GM10266 (cell line): ENCODE measurements at regions not wholly inside any gene's neighbourhood (a gene's known extent, or its start where the extent isn't known, plus 50 kb on each side); places are given as distances from the start of the nearest gene placed in this dataset.

Experiments used
- DNase-seq: peaks from one replicate; pipeline ENCODE4 v3.0.0; 2012; ENCODE audit errors: extremely low spot score
- TF ChIP-seq, protein P1 (sequence below): IDR thresholded peaks from 2 replicates; pipeline ENCODE4 v1.5.1; 2012; ENCODE audit warnings: mild to moderate bottlenecking, low read depth; ENCODE audit not compliant: control insufficient read depth, insufficient read depth; ENCODE audit errors: missing control alignments

- no peak for DNase-seq
These were observed 141.2 kb downstream of the PRDM9 start for GRCh38 chr5:23648656-23649055.

GRCh38 chr5:23649594-23649993, 142.2 kb downstream of the PRDM9 start:
- no peak for DNase-seq
- TF ChIP-seq, protein P1, sequence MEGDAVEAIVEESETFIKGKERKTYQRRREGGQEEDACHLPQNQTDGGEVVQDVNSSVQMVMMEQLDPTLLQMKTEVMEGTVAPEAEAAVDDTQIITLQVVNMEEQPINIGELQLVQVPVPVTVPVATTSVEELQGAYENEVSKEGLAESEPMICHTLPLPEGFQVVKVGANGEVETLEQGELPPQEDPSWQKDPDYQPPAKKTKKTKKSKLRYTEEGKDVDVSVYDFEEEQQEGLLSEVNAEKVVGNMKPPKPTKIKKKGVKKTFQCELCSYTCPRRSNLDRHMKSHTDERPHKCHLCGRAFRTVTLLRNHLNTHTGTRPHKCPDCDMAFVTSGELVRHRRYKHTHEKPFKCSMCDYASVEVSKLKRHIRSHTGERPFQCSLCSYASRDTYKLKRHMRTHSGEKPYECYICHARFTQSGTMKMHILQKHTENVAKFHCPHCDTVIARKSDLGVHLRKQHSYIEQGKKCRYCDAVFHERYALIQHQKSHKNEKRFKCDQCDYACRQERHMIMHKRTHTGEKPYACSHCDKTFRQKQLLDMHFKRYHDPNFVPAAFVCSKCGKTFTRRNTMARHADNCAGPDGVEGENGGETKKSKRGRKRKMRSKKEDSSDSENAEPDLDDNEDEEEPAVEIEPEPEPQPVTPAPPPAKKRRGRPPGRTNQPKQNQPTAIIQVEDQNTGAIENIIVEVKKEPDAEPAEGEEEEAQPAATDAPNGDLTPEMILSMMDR: no peak

More at GRCh38 chr5:23648656-23649055, 141.2 kb downstream of the PRDM9 start:
- TF ChIP-seq, protein P1: no peak

- TF ChIP-seq, protein P1: no peak
- DNase-seq: no peak
These were observed 148.3 kb downstream of the PRDM9 start for GRCh38 chr5:23655674-23656073.

GRCh38 chr5:23675456-23675855, 168.0 kb downstream of the PRDM9 start:
- TF ChIP-seq, protein P1: no peak
- no peak for DNase-seq

DNA sequence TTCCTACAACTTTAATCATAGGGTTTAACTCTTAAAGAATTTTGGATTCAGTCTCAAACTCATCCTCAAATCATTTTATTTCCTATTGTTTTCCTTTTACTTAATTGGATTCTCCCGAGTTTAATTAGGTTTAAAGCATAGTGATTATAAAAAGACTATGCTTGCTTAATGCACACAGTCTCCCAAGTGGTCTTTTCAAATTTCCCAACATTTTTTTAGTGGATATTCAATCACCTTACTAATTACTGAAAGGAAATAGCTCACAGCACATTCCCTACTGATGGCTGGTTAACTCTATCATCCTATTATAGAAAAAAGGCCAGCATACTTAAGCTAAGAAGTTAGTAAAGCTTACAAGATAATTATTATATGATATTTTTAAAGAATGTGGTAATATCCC, 170.6 kb downstream of the PRDM9 start:
- DNase-seq: no peak
- TF ChIP-seq, protein P1: no peak

DNA sequence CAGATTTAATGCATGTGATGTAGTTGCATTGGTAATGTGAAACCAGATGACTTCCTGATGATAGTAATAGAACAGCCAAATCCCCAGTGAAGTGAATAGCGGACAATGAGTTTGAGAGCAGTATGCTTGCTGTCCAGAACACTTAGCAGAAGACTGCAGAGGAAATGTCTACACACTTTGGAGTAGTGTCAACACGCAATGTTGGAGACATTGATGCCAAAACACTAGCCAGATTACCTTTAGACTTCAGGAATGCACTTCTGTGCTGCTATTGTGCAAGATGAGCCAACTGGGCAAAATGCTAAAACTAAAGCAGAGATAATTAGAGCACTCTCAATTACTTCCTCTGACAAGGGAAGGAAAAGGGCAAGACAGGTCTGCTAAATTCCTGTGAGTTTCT, 176.7 kb downstream of the PRDM9 start:
- TF ChIP-seq, protein P1: no peak
- DNase-seq: no peak

DNA sequence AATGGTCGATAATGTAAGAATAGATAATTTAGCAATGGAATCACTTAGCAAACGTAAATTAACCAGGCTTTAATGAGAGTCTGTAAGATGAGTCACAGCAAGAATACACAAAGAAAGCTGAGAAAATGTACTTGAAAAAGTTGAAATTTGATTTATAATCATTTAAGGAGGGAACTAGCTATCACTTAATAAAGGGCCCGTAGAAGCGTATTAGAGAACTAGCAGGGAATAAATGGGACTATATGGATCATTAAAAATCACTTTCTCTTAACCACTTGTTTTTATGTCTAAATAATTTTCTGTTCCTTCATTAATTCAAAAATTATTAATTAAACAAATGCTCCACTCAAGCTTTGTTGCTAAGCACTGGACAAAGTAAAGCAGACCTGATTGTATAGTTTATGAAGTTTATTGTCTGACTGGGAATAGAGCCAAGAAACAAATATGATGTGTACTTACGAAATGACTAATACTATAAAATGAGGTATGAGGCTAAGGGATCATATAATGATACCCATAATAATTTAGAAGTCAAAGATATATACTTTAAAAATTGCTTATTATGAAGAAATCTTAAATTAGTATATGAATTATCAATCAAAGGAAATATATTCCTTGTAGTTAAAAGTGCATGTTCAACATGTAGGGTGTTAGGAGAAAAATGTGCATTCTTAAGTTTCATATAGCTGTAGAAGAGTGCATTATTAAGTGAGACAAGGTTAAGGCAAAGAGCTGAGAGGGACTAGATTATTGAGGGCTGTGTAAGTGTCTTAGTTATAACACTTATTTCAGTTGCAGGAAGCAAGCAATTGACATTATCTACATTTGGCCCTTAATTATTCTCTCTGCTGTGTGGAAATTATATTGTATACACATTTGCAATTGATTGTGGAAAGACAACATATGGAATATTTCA, 196.8 kb downstream of the PRDM9 start:
- TF ChIP-seq, protein P1: no peak
- DNase-seq: no peak
